Ishikawa (cell line): ENCODE measurements at regions not wholly inside any gene's neighbourhood (a gene's known extent, or its start where the extent isn't known, plus 50 kb on each side); places are given as distances from the start of the nearest gene placed in this dataset.

Experiments
- CEBPB ChIP-seq: IDR thresholded peaks from 2 replicates; pipeline ENCODE4 v1.6.1; 2012
- EGR1 ChIP-seq: IDR thresholded peaks from 2 replicates; pipeline ENCODE4 v1.6.1; 2012
- EP300 ChIP-seq: IDR thresholded peaks from 2 replicates; pipeline ENCODE4 v1.6.1; 2012; ENCODE audit warnings: borderline replicate concordance
- RAD21 ChIP-seq: IDR thresholded peaks from 2 replicates; pipeline ENCODE4 v1.6.1; 2012; ENCODE audit warnings: low read depth
- TCF12 ChIP-seq: IDR thresholded peaks from 2 replicates; pipeline ENCODE4 v1.6.1; 2012; ENCODE audit warnings: low read depth
- YY1 ChIP-seq: IDR thresholded peaks from 2 replicates; pipeline ENCODE4 v1.6.1; 2012; ENCODE audit warnings: low read depth
- TF ChIP-seq, protein P1 (sequence below): IDR thresholded peaks from 2 replicates; pipeline ENCODE4 v1.6.1; 2012; ENCODE audit warnings: low read depth, mild to moderate bottlenecking
- TF ChIP-seq, protein P2 (sequence below): IDR thresholded peaks from 2 replicates; pipeline ENCODE4 v1.6.1; 2012
- TF ChIP-seq, protein P3 (sequence below): IDR thresholded peaks from 2 replicates; pipeline ENCODE4 v1.6.1; 2012

DNA sequence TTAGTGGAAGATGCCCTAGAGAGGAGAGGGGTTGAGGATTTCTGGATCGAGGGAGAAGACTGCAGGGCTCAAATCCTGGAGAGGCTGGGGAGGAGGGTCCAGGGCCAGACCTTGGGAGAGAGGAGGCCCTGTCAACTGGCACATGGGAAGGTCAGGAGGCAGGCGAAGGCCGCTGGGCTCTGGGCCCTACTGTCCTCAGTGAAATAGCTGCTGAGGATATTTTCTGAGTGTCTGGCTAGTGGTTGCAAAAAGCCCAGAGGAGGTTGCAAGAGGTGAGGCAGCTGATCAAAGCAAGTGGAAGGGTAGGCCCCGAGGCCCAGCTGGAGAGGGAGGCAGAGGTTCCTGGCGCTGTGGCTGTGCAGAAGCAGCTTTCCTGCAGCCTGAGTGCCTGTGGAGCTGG, 103.4 kb upstream of the MLN start:
- no peak for TF ChIP-seq TCF12
- TF ChIP-seq YY1, result no peak
- TF ChIP-seq, protein P1, sequence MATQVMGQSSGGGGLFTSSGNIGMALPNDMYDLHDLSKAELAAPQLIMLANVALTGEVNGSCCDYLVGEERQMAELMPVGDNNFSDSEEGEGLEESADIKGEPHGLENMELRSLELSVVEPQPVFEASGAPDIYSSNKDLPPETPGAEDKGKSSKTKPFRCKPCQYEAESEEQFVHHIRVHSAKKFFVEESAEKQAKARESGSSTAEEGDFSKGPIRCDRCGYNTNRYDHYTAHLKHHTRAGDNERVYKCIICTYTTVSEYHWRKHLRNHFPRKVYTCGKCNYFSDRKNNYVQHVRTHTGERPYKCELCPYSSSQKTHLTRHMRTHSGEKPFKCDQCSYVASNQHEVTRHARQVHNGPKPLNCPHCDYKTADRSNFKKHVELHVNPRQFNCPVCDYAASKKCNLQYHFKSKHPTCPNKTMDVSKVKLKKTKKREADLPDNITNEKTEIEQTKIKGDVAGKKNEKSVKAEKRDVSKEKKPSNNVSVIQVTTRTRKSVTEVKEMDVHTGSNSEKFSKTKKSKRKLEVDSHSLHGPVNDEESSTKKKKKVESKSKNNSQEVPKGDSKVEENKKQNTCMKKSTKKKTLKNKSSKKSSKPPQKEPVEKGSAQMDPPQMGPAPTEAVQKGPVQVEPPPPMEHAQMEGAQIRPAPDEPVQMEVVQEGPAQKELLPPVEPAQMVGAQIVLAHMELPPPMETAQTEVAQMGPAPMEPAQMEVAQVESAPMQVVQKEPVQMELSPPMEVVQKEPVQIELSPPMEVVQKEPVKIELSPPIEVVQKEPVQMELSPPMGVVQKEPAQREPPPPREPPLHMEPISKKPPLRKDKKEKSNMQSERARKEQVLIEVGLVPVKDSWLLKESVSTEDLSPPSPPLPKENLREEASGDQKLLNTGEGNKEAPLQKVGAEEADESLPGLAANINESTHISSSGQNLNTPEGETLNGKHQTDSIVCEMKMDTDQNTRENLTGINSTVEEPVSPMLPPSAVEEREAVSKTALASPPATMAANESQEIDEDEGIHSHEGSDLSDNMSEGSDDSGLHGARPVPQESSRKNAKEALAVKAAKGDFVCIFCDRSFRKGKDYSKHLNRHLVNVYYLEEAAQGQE, result no peak
- TF ChIP-seq EP300, result no peak
- no peak for TF ChIP-seq EGR1
- TF ChIP-seq, protein P2, sequence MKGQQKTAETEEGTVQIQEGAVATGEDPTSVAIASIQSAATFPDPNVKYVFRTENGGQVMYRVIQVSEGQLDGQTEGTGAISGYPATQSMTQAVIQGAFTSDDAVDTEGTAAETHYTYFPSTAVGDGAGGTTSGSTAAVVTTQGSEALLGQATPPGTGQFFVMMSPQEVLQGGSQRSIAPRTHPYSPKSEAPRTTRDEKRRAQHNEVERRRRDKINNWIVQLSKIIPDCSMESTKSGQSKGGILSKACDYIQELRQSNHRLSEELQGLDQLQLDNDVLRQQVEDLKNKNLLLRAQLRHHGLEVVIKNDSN, result no peak
- TF ChIP-seq, protein P3, sequence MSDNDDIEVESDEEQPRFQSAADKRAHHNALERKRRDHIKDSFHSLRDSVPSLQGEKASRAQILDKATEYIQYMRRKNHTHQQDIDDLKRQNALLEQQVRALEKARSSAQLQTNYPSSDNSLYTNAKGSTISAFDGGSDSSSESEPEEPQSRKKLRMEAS, result no peak
- TF ChIP-seq RAD21, result no peak
- no peak for TF ChIP-seq CEBPB
